ENCODE measurements at regions not wholly inside any gene's neighbourhood (a gene's known extent, or its start where the extent isn't known, plus 50 kb on each side); places are given as distances from the start of the nearest gene placed in this dataset.

DNA sequence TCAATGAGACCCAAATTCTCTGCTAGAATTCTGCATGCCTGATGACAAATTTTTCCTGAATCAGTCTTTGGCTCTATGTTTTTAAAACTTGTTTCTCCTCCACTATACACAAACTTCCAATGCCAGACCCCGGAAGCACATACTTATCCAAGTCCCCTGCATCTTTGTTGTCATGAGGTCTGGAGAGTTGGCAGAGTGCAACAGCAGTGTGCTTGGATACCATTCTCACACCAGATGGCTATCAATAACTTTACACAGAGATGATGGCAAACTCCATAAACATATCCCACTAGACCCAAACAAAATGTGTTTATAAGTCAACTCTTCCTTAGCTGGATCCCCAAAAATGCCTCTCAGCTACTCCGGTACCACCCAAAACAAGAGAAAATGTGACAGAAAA, 337.7 kb upstream of the TRPC7 start:
- DNase-seq (ENCODE audit: low spot score in 2 of 2): no peak
- Mint-ChIP-seq H3K4me3 (no peak overlapping the region), H3K27ac (no peak overlapping the region), H3K4me1 (no peaks in the 10 kb centered on the region), H3K36me3 (no peaks in the 10 kb centered on the region), H3K9me3 (no peaks in the 10 kb centered on the region)
- no peak for ATAC-seq

DNA sequence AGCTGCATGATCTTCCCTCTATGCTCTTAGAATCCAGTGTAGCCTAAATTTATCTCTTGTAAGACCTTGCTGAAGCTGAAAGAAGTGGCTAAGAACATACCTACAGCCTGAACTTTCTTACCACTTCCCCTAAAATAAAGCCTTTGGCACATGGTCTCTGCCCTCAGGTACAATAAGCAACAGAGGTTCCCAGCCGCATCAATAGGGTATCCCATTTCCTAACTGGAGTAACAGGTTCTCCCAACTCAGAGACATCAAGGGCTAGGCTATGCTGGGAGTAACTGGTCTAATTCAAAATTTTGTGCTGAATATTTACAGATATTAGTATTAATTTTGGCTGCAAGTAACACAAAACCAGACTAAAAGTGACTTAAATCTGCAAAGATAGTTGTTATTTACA, 335.8 kb upstream of the TRPC7 start:
- no peaks in the 10 kb centered on the region for H3K9me3 Mint-ChIP-seq
- ATAC-seq (no peak), DNase-seq (ENCODE audit: low spot score in 2 of 2) (no peak)
- H3K27ac Mint-ChIP-seq: no peak overlapping the region
- no peak overlapping the region for H3K4me3 Mint-ChIP-seq
- H3K36me3 Mint-ChIP-seq: no peaks in the 10 kb centered on the region
- H3K4me1 Mint-ChIP-seq: no peaks in the 10 kb centered on the region

DNA sequence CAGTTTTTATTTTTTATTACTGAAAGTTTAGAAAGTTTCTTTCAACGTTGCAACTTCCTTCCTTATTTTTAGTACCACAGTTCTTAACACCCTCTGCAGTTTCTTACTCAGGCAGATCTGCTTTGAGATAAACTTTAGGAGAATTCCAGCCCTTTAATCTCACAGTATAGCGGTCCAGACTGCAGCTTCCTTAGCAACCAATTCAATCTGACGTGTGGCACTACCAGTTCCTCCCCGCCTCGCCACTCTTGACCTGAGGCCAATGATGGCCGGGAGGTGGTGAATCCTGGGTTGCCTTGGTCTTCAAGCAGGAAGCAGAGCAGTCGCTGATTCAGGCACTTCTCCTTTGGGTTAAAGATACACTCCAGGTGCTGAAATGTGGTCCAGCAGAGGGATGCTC, 334.3 kb upstream of the TRPC7 start:
- no peak overlapping the region for H3K27ac Mint-ChIP-seq
- no peaks in the 10 kb centered on the region for H3K36me3 Mint-ChIP-seq
- H3K9me3 Mint-ChIP-seq: no peaks in the 10 kb centered on the region
- H3K4me1 Mint-ChIP-seq: no peaks in the 10 kb centered on the region
- no peak for ATAC-seq
- H3K4me3 Mint-ChIP-seq: no peak overlapping the region
- no peak for DNase-seq (ENCODE audit: low spot score in 2 of 2)

DNA sequence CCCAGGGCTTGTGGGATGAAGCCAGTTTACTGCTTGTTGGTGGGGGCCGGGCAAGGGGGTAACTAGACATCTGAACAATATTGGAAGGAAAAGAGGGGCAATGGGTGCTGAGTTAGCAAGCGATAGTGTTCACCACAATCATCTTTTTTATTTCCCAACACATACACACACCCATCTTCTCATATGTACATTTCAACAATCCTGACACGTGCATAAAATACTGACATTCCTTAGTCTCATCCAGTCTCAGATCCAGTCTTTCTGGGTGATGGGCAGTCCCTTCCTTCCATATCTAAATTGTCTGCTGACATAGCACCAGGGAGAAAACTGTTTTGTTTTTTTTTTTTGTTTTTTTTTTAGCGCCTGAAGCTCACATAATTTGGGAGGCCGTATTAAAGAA, 333.6 kb upstream of the TRPC7 start:
- Mint-ChIP-seq H3K4me3 (no peak overlapping the region), H3K4me1 (no peaks in the 10 kb centered on the region), H3K36me3 (no peaks in the 10 kb centered on the region), H3K9me3 (no peaks in the 10 kb centered on the region), H3K27ac (no peak overlapping the region)
- DNase-seq (ENCODE audit: low spot score in 2 of 2) (no peak), ATAC-seq (no peak)

DNA sequence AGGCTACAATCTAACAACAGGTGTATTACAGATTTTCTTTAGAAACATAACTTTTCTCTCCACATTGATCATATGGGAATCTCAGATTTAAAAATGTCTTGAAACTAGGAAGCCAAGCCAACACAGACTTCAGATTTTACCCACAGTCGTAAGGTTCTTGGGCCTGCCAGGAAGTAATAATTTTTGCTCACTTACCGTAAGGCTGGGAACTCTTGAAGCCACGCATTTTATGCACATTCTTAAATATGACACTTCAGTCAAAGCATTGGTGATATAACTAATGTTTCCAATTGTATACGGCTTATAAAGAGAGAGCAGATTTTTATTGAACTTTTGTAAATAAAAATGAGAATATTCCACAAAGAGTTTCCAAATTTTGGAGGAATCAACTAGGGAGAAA, 328.9 kb upstream of the TRPC7 start:
- Mint-ChIP-seq H3K4me1 (no peaks in the 10 kb centered on the region), H3K27ac (no peak overlapping the region), H3K9me3 (no peaks in the 10 kb centered on the region), H3K4me3 (no peak overlapping the region), H3K36me3 (no peaks in the 10 kb centered on the region)
- no peak for ATAC-seq
- no peak for DNase-seq (ENCODE audit: low spot score in 2 of 2)

DNA sequence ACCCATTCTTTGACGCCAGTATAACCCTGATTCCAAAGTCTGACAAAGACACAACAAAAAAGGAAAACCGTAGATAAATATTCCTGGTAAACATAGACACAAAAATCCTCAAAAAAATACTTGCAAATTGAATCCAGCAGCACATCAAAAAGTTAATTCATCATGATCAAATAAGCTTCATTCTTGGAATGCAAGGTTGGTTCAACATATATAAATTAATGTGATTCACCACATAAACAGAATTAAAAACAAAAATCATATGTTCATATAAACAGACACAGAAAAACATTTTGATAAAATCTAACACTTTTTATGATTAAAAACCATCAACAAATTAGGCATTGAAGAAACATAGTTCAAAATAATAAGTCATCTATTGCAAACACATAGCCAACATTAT, 324.2 kb upstream of the TRPC7 start:
- ATAC-seq (no peak), DNase-seq (ENCODE audit: low spot score in 2 of 2) (no peak)
- Mint-ChIP-seq H3K4me1 (no peaks in the 10 kb centered on the region), H3K36me3 (no peaks in the 10 kb centered on the region), H3K4me3 (no peak overlapping the region), H3K27ac (no peak overlapping the region), H3K9me3 (peaks cover 14% of the 10 kb centered on the region)

DNA sequence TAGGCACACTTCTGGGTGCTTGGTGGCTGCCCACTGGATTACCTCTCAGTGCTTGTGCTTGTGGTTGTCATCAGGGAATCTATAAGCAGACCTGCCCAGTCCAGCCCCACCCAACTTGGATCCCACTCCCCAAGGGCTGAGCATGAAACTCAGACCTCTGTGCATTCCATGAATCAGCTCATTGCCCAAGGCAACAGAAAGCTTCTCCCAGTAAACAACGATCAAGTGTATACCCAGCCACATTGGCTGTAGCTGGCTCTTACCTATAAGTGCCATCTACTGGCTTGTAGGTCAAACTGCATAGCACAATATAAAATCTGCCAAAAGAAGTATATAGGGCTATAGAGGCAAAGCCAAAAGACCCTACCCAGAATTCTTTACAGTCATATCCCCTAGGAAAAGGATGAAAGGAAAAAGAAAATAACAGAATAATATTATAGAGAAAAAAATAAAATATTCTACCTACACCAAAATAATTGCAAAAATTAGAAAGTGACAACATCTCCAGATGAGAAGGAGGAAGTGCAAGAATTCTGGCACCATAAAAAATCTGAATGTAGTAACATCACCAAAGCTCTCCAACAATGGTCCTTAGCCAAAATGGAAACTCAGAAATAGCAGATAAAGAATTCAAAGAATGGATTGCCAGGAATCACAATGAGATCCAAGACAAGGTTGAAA, 321.0 kb upstream of the TRPC7 start:
- H3K9me3 Mint-ChIP-seq: peaks cover 14% of the 10 kb centered on the region
- H3K4me1 Mint-ChIP-seq: no peaks in the 10 kb centered on the region
- no peaks in the 10 kb centered on the region for H3K36me3 Mint-ChIP-seq
- H3K4me3 Mint-ChIP-seq: no peak overlapping the region
- H3K27ac Mint-ChIP-seq: no peak overlapping the region
- DNase-seq (ENCODE audit: low spot score in 2 of 2) (no peak), ATAC-seq (no peak)

DNA sequence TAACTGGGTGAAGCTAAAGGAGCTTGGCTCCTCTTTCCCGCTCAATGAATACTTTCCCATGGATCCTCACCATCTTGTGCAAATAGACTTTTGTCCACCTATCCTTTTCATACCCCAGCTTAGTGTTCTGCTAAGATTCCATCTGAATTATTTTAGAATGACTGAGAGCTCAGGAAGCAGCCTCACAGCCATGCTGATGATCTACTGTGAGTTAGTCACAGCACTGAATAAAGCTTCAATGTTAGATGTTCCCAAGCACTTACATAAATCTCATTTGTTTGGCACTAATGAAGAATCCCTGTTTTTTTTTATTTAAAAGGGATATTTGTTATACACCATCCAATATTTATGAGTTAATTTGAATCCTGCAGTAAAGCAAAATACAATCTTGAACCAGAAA, 317.6 kb upstream of the TRPC7 start:
- ATAC-seq (no peak), DNase-seq (ENCODE audit: low spot score in 2 of 2) (no peak)
- no peaks in the 10 kb centered on the region for H3K4me1 Mint-ChIP-seq
- H3K27ac Mint-ChIP-seq: no peak overlapping the region
- H3K4me3 Mint-ChIP-seq: no peak overlapping the region
- H3K9me3 Mint-ChIP-seq: peaks cover 7% of the 10 kb centered on the region
- no peaks in the 10 kb centered on the region for H3K36me3 Mint-ChIP-seq

DNA sequence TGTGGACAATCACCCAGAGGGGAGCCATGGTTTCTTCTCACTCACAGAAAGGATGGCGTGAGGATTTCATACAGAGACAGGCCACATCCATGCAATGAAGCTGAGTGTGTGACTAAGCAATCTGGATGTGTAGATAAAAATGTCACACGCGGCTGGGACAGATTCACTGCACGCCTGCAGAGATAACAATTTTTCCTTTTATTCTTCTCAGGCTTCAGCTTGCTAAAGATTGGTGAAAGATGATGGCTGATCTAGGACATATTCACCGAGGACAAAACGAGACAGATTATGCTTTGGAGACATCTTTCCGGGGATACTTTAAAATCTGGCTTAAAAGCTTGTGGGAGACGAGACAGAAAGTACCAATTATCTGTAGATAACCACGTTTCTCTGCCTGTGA, 313.9 kb upstream of the TRPC7 start:
- Mint-ChIP-seq H3K4me3 (no peak overlapping the region), H3K4me1 (no peaks in the 10 kb centered on the region), H3K9me3 (peaks cover 4% of the 10 kb centered on the region), H3K36me3 (no peaks in the 10 kb centered on the region), H3K27ac (no peak overlapping the region)
- ATAC-seq: no peak
- DNase-seq (ENCODE audit: low spot score in 2 of 2): no peak

DNA sequence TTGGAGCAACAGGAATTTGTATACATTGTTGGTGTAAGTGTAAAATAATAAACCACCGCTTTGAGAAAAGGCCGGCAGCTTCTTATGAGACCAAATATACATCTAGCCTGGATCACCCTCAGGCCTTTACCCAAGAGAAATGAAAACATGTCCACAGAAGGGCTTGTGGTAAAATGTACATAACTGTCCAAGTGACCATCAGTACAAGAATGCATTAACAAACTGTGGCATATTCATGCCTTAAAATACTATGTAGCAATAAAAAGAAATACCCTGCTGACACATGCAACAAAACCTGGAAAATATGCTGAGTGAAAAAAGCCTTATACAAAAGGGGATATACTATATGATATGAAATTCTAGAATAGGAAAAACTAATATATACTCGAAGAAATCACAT, 311.9 kb upstream of the TRPC7 start:
- ATAC-seq (no peak), DNase-seq (ENCODE audit: low spot score in 2 of 2) (no peak)
- Mint-ChIP-seq H3K27ac (no peak overlapping the region), H3K36me3 (no peaks in the 10 kb centered on the region), H3K4me3 (no peak overlapping the region), H3K9me3 (peaks cover 4% of the 10 kb centered on the region), H3K4me1 (no peaks in the 10 kb centered on the region)

DNA sequence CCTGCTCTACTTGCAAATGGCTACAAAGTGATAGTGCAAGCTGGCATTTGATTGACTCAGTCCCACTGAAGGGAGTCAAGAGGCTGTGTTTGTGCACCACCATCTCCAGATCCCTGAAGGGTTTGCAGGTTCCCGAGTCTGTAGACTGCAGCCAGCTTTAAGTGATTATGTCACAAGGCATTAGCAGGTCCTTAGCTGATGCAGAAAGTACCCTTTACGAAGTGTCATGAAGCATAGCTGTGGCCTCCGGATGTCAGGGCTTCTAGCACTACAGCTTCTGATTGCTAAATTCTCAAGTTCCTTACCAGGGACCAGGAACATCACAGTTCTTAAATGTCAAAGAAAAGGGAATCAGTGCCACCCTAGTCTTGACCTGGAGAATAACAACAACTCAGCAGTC, 311.3 kb upstream of the TRPC7 start:
- DNase-seq (ENCODE audit: low spot score in 2 of 2) (no peak), ATAC-seq (no peak)
- Mint-ChIP-seq H3K4me1 (no peaks in the 10 kb centered on the region), H3K36me3 (no peaks in the 10 kb centered on the region), H3K4me3 (no peak overlapping the region), H3K27ac (no peak overlapping the region), H3K9me3 (peaks cover 4% of the 10 kb centered on the region)

DNA sequence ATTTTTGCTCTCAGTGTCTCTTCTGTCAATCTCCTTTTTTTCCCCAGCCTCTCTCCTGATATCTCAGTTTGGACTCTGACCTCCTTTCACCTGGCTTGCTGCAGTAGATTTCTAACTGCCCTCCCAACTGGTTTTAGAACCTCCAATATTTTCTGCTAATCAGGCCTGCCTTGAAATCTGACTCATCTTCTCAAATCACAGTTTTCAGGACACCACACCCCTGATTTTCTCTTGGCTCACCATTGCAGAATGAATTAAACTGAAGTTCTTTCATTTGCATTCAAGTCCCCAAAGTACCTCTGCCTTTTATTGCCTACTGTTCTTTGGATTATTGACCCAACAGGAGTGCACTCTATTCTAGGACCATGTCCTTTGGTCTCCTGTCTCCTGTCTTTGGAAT, 310.4 kb upstream of the TRPC7 start:
- Mint-ChIP-seq H3K27ac (no peak overlapping the region), H3K9me3 (peaks cover 4% of the 10 kb centered on the region), H3K4me1 (no peaks in the 10 kb centered on the region), H3K4me3 (no peak overlapping the region), H3K36me3 (no peaks in the 10 kb centered on the region)
- ATAC-seq: no peak
- no peak for DNase-seq (ENCODE audit: low spot score in 2 of 2)

DNA sequence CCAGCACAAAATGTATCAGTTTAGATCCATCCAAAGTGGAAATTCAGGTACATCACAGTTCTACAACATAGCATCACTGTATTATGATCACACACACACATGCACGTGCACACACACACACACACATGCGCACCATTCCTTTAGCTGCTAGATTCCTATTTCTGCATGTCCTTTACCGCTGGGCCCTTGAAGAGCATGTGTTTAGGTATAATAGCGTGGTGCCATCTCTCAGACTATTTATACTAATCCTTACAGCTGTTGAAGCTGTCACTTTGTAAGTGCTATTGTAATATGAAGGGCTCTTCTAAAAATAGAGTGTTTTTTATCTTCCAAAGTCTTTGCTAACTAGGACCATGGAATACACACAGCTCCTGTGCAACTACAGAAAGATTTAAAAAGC, 308.8 kb upstream of the TRPC7 start:
- H3K9me3 Mint-ChIP-seq: peaks cover 4% of the 10 kb centered on the region
- no peaks in the 10 kb centered on the region for H3K4me1 Mint-ChIP-seq
- no peak overlapping the region for H3K27ac Mint-ChIP-seq
- DNase-seq (ENCODE audit: low spot score in 2 of 2) (no peak), ATAC-seq (no peak)
- H3K36me3 Mint-ChIP-seq: no peaks in the 10 kb centered on the region
- no peak overlapping the region for H3K4me3 Mint-ChIP-seq

DNA sequence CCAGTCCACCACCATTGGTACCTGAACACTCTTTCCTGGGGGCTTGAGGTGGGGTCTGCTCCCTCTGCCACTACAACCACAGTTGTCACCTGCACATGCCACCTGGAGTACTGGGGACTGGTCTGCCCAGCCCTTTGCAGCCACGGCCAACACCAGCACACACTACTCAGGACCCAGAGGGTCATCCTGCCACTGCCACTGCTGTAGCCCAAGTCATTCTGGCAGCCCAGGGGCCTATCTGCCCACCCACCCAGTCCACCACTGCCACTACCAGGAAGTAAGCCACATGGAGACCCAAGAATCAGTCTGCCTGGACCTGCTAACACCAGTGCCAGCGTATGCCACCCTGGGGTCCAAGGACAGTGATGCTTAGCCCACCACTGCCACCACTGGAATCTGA, 302.4 kb upstream of the TRPC7 start:
- H3K36me3 Mint-ChIP-seq: no peaks in the 10 kb centered on the region
- no peaks in the 10 kb centered on the region for H3K4me1 Mint-ChIP-seq
- no peak for ATAC-seq
- peaks cover 2% of the 10 kb centered on the region for H3K9me3 Mint-ChIP-seq
- no peak overlapping the region for H3K4me3 Mint-ChIP-seq
- DNase-seq (ENCODE audit: low spot score in 2 of 2): no peak
- no peak overlapping the region for H3K27ac Mint-ChIP-seq

DNA sequence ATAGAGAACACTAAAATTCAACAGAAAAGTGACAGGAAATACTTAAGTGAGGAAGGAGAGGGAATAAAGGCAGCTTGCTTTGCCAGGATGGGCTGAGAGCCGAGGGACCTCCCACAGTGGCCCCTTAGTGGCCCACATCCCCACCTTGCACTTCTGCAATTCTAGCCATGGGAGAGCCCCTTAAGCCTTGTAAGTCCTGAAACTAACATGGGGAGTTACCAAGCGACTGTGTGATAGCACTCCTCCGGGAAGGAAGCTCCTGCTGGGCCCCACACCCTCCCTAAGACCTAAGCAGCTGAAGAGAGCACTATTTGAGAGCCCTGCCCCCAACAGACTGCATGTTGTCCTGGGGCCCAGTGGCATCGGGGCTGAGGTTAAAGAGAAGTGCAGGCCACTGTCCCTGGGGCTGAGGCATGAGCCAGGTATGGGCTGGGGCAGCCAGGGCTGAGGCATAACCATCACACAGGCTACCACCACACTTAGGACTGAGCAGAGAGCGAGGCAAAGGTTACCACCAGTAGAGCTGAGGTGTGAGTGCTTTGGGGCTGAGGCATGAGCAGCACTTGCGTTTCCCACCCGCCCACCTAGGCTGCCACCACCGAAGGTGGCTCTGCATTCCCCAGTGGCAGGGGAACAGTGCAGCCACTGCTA, 301.8 kb upstream of the TRPC7 start:
- no peak overlapping the region for H3K27ac Mint-ChIP-seq
- ATAC-seq (no peak), DNase-seq (ENCODE audit: low spot score in 2 of 2) (no peak)
- no peaks in the 10 kb centered on the region for H3K4me1 Mint-ChIP-seq
- H3K36me3 Mint-ChIP-seq: no peaks in the 10 kb centered on the region
- H3K9me3 Mint-ChIP-seq: peaks cover 2% of the 10 kb centered on the region
- H3K4me3 Mint-ChIP-seq: no peak overlapping the region

DNA sequence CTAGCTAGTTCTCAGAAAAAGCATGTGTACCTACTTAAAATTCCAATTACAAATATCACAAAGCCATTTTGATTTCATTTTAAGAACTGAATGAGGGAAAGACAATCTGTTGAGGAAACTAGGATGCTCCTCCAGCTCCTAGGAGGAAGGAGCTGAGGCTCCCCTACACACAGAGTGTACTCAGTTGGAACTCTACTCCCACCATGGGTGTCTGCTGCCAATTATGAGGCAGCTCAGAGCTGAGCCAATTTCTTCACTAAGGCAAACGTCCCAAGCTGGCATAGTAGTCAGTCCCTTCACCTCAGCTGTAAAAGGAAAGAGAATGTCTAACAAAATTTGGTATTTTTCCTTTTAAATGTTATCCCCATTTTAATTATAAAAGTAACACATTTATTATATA, 300.0 kb upstream of the TRPC7 start:
- ATAC-seq: no peak
- no peak overlapping the region for H3K4me3 Mint-ChIP-seq
- no peaks in the 10 kb centered on the region for H3K36me3 Mint-ChIP-seq
- H3K4me1 Mint-ChIP-seq: no peaks in the 10 kb centered on the region
- H3K9me3 Mint-ChIP-seq: peaks cover 2% of the 10 kb centered on the region
- DNase-seq (ENCODE audit: low spot score in 2 of 2): no peak
- no peak overlapping the region for H3K27ac Mint-ChIP-seq

DNA sequence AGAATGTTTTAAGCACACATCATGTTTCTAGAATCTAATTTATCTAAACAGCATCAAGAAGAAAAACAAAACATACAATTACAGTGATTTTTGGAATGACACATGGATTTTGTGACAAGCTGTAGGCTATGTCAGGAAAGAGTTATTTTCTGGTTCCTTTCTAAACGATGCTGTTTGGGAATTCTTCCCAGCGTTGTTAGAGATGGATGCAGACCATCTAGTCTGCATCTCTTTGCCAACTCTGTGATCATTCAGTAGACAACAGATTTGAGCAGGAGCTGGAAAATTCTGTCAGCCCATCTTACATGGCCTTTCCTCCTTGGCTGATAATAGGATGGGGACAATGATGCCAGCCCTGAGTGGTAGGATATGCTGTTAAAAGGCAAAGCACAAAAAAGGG, 295.7 kb upstream of the TRPC7 start:
- Mint-ChIP-seq H3K4me3 (no peak overlapping the region), H3K27ac (no peak overlapping the region), H3K9me3 (no peaks in the 10 kb centered on the region), H3K4me1 (no peaks in the 10 kb centered on the region), H3K36me3 (no peaks in the 10 kb centered on the region)
- no peak for ATAC-seq
- DNase-seq (ENCODE audit: low spot score in 2 of 2): no peak

Measured in stimulated activated effector memory CD8-positive, alpha-beta T cell treated with anti-CD3 and anti-CD28 coated beads, Interleukin-12 subunit alpha, Interleukin-12 subunit beta, amount 100 ng/mL, for 72 hours (primary cell).